H1 (cell line): ENCODE measurements at regions not wholly inside any gene's neighbourhood (a gene's known extent, or its start where the extent isn't known, plus 50 kb on each side); places are given as distances from the start of the nearest gene placed in this dataset.

Experiments used
- BCL11A ChIP-seq, 2 experiments: IDR thresholded peaks; one replicate each; pipeline ENCODE4 v1.6.1; 2011; ENCODE audit warnings: low read depth in 2 of 2, low read length in 2 of 2, mild to moderate bottlenecking in 2 of 2
- POLR2AphosphoS5 ChIP-seq: IDR thresholded peaks from 2 replicates; pipeline ENCODE4 v1.6.1; 2011; ENCODE audit warnings: low read depth, low read length
- USF2 ChIP-seq: IDR thresholded peaks from 2 replicates; pipeline ENCODE4 v1.6.1; 2011; ENCODE audit warnings: low read length, improper control_type of control experiment

- TF ChIP-seq USF2 (no peak), POLR2AphosphoS5 (no peak), BCL11A (IDR thresholded peaks at IDR 0.05; ENCODE audit: low read depth in 2 of 2, low read length in 2 of 2) (no peak)
Observed at GRCh38 chr12:47558625-47559345, 147.0 kb downstream of the RPAP3 start (continued).
